ENCODE measurements at regions not wholly inside any gene's neighbourhood (a gene's known extent, or its start where the extent isn't known, plus 50 kb on each side); places are given as distances from the start of the nearest gene placed in this dataset.

DNA sequence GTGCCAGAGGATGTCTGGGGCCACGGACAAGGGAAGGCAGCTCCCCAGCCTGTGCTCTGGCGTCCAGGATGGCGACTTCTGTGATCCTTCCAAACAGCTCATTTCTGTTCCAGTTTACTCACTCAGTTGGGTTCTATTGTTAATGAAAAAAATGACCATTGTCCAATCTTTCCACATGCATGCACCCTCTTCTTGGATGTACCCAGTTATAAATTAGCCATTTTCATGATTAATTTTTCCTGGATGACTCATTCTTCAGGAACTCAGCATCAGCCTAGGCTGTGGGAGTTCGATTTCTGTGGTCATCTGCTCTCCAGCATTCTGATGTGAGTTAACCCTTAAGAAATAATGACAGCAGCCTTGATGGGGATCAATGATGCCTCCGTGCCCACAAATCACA lies 926.8 kb downstream of the BCL11B start (continued):
- TF ChIP-seq, protein P1, sequence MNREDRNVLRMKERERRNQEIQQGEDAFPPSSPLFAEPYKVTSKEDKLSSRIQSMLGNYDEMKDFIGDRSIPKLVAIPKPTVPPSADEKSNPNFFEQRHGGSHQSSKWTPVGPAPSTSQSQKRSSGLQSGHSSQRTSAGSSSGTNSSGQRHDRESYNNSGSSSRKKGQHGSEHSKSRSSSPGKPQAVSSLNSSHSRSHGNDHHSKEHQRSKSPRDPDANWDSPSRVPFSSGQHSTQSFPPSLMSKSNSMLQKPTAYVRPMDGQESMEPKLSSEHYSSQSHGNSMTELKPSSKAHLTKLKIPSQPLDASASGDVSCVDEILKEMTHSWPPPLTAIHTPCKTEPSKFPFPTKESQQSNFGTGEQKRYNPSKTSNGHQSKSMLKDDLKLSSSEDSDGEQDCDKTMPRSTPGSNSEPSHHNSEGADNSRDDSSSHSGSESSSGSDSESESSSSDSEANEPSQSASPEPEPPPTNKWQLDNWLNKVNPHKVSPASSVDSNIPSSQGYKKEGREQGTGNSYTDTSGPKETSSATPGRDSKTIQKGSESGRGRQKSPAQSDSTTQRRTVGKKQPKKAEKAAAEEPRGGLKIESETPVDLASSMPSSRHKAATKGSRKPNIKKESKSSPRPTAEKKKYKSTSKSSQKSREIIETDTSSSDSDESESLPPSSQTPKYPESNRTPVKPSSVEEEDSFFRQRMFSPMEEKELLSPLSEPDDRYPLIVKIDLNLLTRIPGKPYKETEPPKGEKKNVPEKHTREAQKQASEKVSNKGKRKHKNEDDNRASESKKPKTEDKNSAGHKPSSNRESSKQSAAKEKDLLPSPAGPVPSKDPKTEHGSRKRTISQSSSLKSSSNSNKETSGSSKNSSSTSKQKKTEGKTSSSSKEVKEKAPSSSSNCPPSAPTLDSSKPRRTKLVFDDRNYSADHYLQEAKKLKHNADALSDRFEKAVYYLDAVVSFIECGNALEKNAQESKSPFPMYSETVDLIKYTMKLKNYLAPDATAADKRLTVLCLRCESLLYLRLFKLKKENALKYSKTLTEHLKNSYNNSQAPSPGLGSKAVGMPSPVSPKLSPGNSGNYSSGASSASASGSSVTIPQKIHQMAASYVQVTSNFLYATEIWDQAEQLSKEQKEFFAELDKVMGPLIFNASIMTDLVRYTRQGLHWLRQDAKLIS (CRISPR knock-in tag; IDR thresholded peaks at IDR 0.05), result no peak

DNA sequence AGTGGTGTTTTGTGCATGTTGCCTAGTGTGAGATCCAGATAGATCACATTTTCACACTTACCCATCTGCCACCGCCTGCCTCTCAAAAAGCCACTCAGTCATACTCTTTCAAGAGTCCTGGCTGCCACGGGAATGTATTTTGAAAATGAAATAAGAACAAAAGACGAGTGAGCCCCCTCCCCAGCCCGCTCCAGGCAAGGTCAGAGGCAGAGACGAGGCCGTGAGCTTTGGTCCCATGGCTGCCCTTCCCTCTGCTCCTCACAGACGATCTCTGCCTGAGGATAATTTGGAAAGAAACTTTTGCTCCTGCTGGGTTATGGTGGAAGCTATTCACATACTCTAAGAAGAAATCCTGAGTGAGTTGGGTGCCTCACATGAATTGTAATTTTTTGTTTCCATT lies 924.3 kb downstream of the BCL11B start:
- Histone ChIP-seq H4K20me1 (ENCODE audit: insufficient read depth, low read length) (no peaks in the 10 kb centered on the region), H3K4me1 (ENCODE audit: insufficient read depth, low read length) (no peaks in the 10 kb centered on the region), H3K4me3 (replicated peaks in 1 of 3; ENCODE audit: insufficient read depth in 1 of 3, low read depth in 2 of 3, low read length in 3 of 3) (no peak overlapping the region), H3K79me2 (ENCODE audit: insufficient read depth, low read length) (no peaks in the 10 kb centered on the region), H3K27ac (ENCODE audit: extremely low read length, insufficient read depth, low read length) (no peak overlapping the region), H3K36me3 (replicated peaks in 1 of 2; ENCODE audit: control insufficient read depth in 1 of 2, insufficient read depth in 2 of 2, low read length in 2 of 2) (no peaks in the 10 kb centered on the region), H3K27me3 (ENCODE audit: control insufficient read depth in 1 of 2, insufficient read depth in 2 of 2, low read length in 2 of 2) (no peaks in the 10 kb centered on the region), H3K9me3 (ENCODE audit: low read length) (peaks cover 88% of the 10 kb centered on the region), H3K9ac (ENCODE audit: insufficient read depth, low read depth, low read length) (no peak overlapping the region), H2AFZ (ENCODE audit: low read length) (no peak overlapping the region), H3K4me2 (ENCODE audit: low read depth, low read length) (no peak overlapping the region)
- intact Hi-C loops (cut with micrococcal nuclease; ENCODE audit: unreplicated experiment), result no loop called here
- FAIRE-seq (no peak), ATAC-seq (no peak), DNase-seq (ENCODE audit: low spot score) (no peak)
- ChIA-PET POLR2A (no interaction called here), CTCF (ENCODE audit: low intra/inter-chr PET ratio, low total read pairs) (no interaction called here)
- in situ Hi-C loops (cut with HindIII; ENCODE audit: extremely low pct_ligation_motif_present, low pct_unique_long_range_greater_than_20kb), result no loop called here
- no peak for TF ChIP-seq KDM1A (CRISPR knock-in tag; IDR thresholded peaks at IDR 0.05)
- TF ChIP-seq ZNF292 (CRISPR knock-in tag; IDR thresholded peaks at IDR 0.05; ENCODE audit: borderline replicate concordance, low read depth), result no peak
- no peak for TF ChIP-seq CREM (IDR thresholded peaks at IDR 0.05)
- no peak for TF ChIP-seq CREM (CRISPR knock-in tag; IDR thresholded peaks at IDR 0.05)
- no peak for TF ChIP-seq ZNF781 (CRISPR knock-in tag; IDR thresholded peaks at IDR 0.05; ENCODE audit: borderline replicate concordance, not compliant biosample characterization)
- TF ChIP-seq HOXA3 (CRISPR knock-in tag; IDR thresholded peaks at IDR 0.05), result no peak
- TF ChIP-seq NKX3-1 (CRISPR knock-in tag; IDR thresholded peaks at IDR 0.05), result no peak
- TF ChIP-seq ZNF230 (CRISPR knock-in tag; IDR thresholded peaks at IDR 0.05), result no peak
- no peak for TF ChIP-seq DPF2 (CRISPR knock-in tag; IDR thresholded peaks at IDR 0.05; ENCODE audit: borderline replicate concordance, low read depth)
- WGBS (ENCODE audit: low lambda C conversion rate), result 0% methylated on average over 4 of the region's 7 CpGs
- BruUV-seq (replicated peaks), result no TSS peak

Data from HepG2 (cell line).